Hepatocyte (in vitro differentiated cells): ENCODE measurements at regions not wholly inside any gene's neighbourhood (a gene's known extent, or its start where the extent isn't known, plus 50 kb on each side); places are given as distances from the start of the nearest gene placed in this dataset.

Source experiments
- EZH2 ChIP-seq: fragments of 200-600 bp; sonication (generic); IDR thresholded peaks from 2 replicates; pipeline ENCODE4 v1.6.1; 2016; ENCODE audit warnings: antibody characterized with exemption, mild to moderate bottlenecking, borderline replicate concordance
- EZH2phosphoT487 ChIP-seq: fragments of 200-600 bp; sonication (generic); IDR thresholded peaks from one replicate; pipeline ENCODE4 v1.6.1; 2018; ENCODE audit warnings: antibody characterized with exemption, mild to moderate bottlenecking, low read depth, moderate library complexity; ENCODE audit not compliant: unreplicated experiment, severe bottlenecking
- TF ChIP-seq, protein P1 (sequence below): fragments of 200-600 bp; sonication (generic); IDR thresholded peaks from 2 replicates; pipeline ENCODE4 v1.5.1; 2016; ENCODE audit warnings: antibody characterized with exemption, mild to moderate bottlenecking; ENCODE audit not compliant: poor library complexity

DNA sequence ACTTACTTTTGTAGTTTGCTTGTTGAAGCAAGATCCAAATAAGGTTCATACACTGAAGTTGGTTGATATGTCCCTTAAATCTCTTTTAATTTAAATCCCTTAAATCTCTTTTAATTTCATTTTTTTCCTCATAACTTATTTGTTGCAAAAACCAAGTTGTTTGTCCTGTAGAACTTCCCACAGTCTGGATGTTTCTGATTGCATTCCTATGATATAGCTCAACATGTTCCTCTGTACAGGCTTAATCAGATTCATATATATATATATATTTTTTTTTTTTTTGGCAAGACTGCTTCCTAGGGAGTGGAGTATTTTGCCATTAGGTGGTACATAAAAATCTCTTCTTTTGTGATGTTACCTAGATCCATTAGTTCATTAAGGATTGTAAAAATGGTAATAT is 174.9 kb upstream of the MKLN1 start:
- TF ChIP-seq EZH2 (no peak), EZH2phosphoT487 (no peak)
- TF ChIP-seq, protein P1, sequence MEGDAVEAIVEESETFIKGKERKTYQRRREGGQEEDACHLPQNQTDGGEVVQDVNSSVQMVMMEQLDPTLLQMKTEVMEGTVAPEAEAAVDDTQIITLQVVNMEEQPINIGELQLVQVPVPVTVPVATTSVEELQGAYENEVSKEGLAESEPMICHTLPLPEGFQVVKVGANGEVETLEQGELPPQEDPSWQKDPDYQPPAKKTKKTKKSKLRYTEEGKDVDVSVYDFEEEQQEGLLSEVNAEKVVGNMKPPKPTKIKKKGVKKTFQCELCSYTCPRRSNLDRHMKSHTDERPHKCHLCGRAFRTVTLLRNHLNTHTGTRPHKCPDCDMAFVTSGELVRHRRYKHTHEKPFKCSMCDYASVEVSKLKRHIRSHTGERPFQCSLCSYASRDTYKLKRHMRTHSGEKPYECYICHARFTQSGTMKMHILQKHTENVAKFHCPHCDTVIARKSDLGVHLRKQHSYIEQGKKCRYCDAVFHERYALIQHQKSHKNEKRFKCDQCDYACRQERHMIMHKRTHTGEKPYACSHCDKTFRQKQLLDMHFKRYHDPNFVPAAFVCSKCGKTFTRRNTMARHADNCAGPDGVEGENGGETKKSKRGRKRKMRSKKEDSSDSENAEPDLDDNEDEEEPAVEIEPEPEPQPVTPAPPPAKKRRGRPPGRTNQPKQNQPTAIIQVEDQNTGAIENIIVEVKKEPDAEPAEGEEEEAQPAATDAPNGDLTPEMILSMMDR = no peak
